ENCODE measurements at regions not wholly inside any gene's neighbourhood (a gene's known extent, or its start where the extent isn't known, plus 50 kb on each side); places are given as distances from the start of the nearest gene placed in this dataset.
A peak's percentile ranks its signal among the peaks of the same experiment; 100 is the strongest.

GRCh38 chr10:71912431-71912830 is 51.8 kb upstream of the CHST3 start:
- H3K9ac ChIP-seq (ENCODE audit: low read length in 3 of 3), result no peak overlapping the region
- DNase-seq (no peak), FAIRE-seq (no peak)
- no peaks in the 10 kb centered on the region for H3K9me3 ChIP-seq (ENCODE audit: control insufficient read depth in 2 of 3, insufficient read depth in 1 of 3, low read length in 3 of 3)
- H3K27ac ChIP-seq (ENCODE audit: low read depth in 2 of 2, low read length in 2 of 2), result no peak overlapping the region
- H3K27me3 ChIP-seq (ENCODE audit: control insufficient read depth, insufficient read depth, low read length), result no peaks in the 10 kb centered on the region
- H3K4me1 ChIP-seq (ENCODE audit: control insufficient read depth in 2 of 3, insufficient read depth in 2 of 3, low read depth in 1 of 3, low read length in 3 of 3), result no peaks in the 10 kb centered on the region
- TF ChIP-seq CTCF (IDR thresholded peaks at IDR 0.05; ENCODE audit: borderline replicate concordance, extremely low read depth, insufficient read depth), result no peak
- intact Hi-C loops (cut with DNase I), result no loop called here
- no peak overlapping the region for H3K4me3 ChIP-seq (ENCODE audit: low read length in 3 of 3)
- H3K36me3 ChIP-seq (ENCODE audit: control insufficient read depth in 2 of 3, insufficient read depth in 3 of 3, low read length in 3 of 3), result no peaks in the 10 kb centered on the region

- Histone ChIP-seq H3K9me3 (ENCODE audit: control insufficient read depth in 2 of 3, insufficient read depth in 1 of 3, low read length in 3 of 3) (no peaks in the 10 kb centered on the region), H3K27me3 (ENCODE audit: control insufficient read depth, insufficient read depth, low read length) (no peaks in the 10 kb centered on the region), H3K9ac (ENCODE audit: low read length in 3 of 3) (no peak overlapping the region), H3K27ac (ENCODE audit: low read depth in 2 of 2, low read length in 2 of 2) (no peak overlapping the region), H3K4me3 (ENCODE audit: low read length in 3 of 3) (no peak overlapping the region), H3K36me3 (ENCODE audit: control insufficient read depth in 2 of 3, insufficient read depth in 3 of 3, low read length in 3 of 3) (no peaks in the 10 kb centered on the region), H3K4me1 (ENCODE audit: control insufficient read depth in 2 of 3, insufficient read depth in 2 of 3, low read depth in 1 of 3, low read length in 3 of 3) (no peaks in the 10 kb centered on the region)
- TF ChIP-seq CTCF (IDR thresholded peaks at IDR 0.05; ENCODE audit: borderline replicate concordance, extremely low read depth, insufficient read depth), result no peak
- intact Hi-C loops (cut with DNase I), result no loop called here
- FAIRE-seq (no peak), DNase-seq (peak in 1 of 5 donors; percentile 40)
These were observed 52.8 kb upstream of the CHST3 start for GRCh38 chr10:71911296-71911953.

- H3K27ac ChIP-seq (ENCODE audit: low read depth in 2 of 2, low read length in 2 of 2), result no peak overlapping the region
- no peak for FAIRE-seq
- TF ChIP-seq CTCF (IDR thresholded peaks at IDR 0.05; ENCODE audit: borderline replicate concordance, extremely low read depth, insufficient read depth), result no peak
- intact Hi-C loops (cut with DNase I), result no loop called here
- no peaks in the 10 kb centered on the region for H3K27me3 ChIP-seq (ENCODE audit: control insufficient read depth, insufficient read depth, low read length)
- no peak overlapping the region for H3K9ac ChIP-seq (ENCODE audit: low read length in 3 of 3)
- H3K4me1 ChIP-seq (ENCODE audit: control insufficient read depth in 2 of 3, insufficient read depth in 2 of 3, low read depth in 1 of 3, low read length in 3 of 3), result no peaks in the 10 kb centered on the region
- no peaks in the 10 kb centered on the region for H3K9me3 ChIP-seq (ENCODE audit: control insufficient read depth in 2 of 3, insufficient read depth in 1 of 3, low read length in 3 of 3)
- H3K4me3 ChIP-seq (ENCODE audit: low read length in 3 of 3), result no peak overlapping the region
- H3K36me3 ChIP-seq (ENCODE audit: control insufficient read depth in 2 of 3, insufficient read depth in 3 of 3, low read length in 3 of 3), result no peaks in the 10 kb centered on the region
- no peak for DNase-seq
These were observed 54.7 kb upstream of the CHST3 start for GRCh38 chr10:71909399-71910083.
